OCI-LY1 (cell line): ENCODE measurements at regions not wholly inside any gene's neighbourhood (a gene's known extent, or its start where the extent isn't known, plus 50 kb on each side); places are given as distances from the start of the nearest gene placed in this dataset.

ENCODE experiments used
- H2AFZ ChIP-seq: fragments of 200-600 bp; sonication (generic), shearing (Covaris generic); 2 replicates; pipeline ENCODE4 v1.6.0; 2014; ENCODE audit warnings: antibody characterized with exemption, mild to moderate bottlenecking, low read length
- H3F3A ChIP-seq: fragments of 200-600 bp; sonication (generic), shearing (Covaris generic); 2 replicates; pipeline ENCODE4 v1.6.0; 2014; ENCODE audit warnings: mild to moderate bottlenecking, antibody characterized with exemption, low read length, moderate library complexity; ENCODE audit not compliant: insufficient read depth
- H3K27ac ChIP-seq: fragments of 200-600 bp; sonication (generic); 2 replicates; pipeline ENCODE4 v1.5.1; 2014; ENCODE audit warnings: low read length, mixed run types, mild to moderate bottlenecking, low read depth; ENCODE audit not compliant: poor library complexity, severe bottlenecking
- H3K27me3 ChIP-seq: fragments of 200-600 bp; sonication (generic); 2 replicates; pipeline ENCODE4 v1.6.0; 2014; ENCODE audit warnings: antibody characterized with exemption, mild to moderate bottlenecking, low read length, moderate library complexity; ENCODE audit not compliant: insufficient read depth
- H3K36me3 ChIP-seq: fragments of 200-600 bp; sonication (generic); 2 replicates; pipeline ENCODE4 v1.6.1; 2014; ENCODE audit warnings: mild to moderate bottlenecking, antibody characterized with exemption, low read length, moderate library complexity, mixed read lengths; ENCODE audit not compliant: insufficient read depth
- H3K4me1 ChIP-seq: fragments of 200-600 bp; sonication (generic); 2 replicates; pipeline ENCODE4 v1.5.1; 2014; ENCODE audit warnings: mild to moderate bottlenecking, low read length, moderate library complexity; ENCODE audit not compliant: insufficient read depth, severe bottlenecking
- H3K4me2 ChIP-seq: fragments of 200-600 bp; sonication (generic), shearing (Covaris generic); 2 replicates; pipeline ENCODE4 v1.6.1; 2014; ENCODE audit warnings: low read length
- H3K4me3 ChIP-seq: fragments of 200-600 bp; sonication (generic); 2 replicates; pipeline ENCODE4 v1.5.1; 2014; ENCODE audit warnings: low read length, low read depth, mild to moderate bottlenecking, mixed read lengths; ENCODE audit not compliant: poor library complexity, severe bottlenecking
- H3K79me2 ChIP-seq: fragments of 200-600 bp; shearing (Covaris generic); 2 replicates; pipeline ENCODE4 v1.6.1; 2016; ENCODE audit warnings: mixed run types, low read length, mixed read lengths; ENCODE audit not compliant: insufficient read depth
- H3K9ac ChIP-seq: fragments of 200-600 bp; sonication (generic), shearing (Covaris generic); 2 replicates; pipeline ENCODE4 v1.6.1; 2014; ENCODE audit warnings: mild to moderate bottlenecking, low read length, mixed read lengths
- H3K9me2 ChIP-seq: fragments of 200-600 bp; sonication (generic), shearing (Covaris generic); 2 replicates; pipeline ENCODE4 v1.6.1; 2014; ENCODE audit warnings: low read depth, mild to moderate bottlenecking, low read length, mixed read lengths
- H3K9me3 ChIP-seq: fragments of 200-600 bp; shearing (Covaris generic); 2 replicates; pipeline ENCODE4 v1.6.1; 2014; ENCODE audit warnings: low read length, mixed read lengths
- H4K20me1 ChIP-seq: fragments of 200-600 bp; sonication (generic), shearing (Covaris generic); 2 replicates; pipeline ENCODE4 v1.6.0; 2016; ENCODE audit warnings: mild to moderate bottlenecking, low read length; ENCODE audit not compliant: insufficient read depth
- EZH2 ChIP-seq: fragments of 200-600 bp; sonication (generic), shearing (Covaris generic); IDR thresholded peaks from 2 replicates; pipeline ENCODE4 v1.8.0; 2017; ENCODE audit warnings: borderline replicate concordance, mixed run types, mild to moderate bottlenecking, antibody characterized with exemption, low read length, moderate library complexity, mixed read lengths
- TF ChIP-seq, protein P1 (sequence below): fragments of 200-600 bp; sonication (generic), shearing (Covaris generic); IDR thresholded peaks from 2 replicates; pipeline ENCODE4 v1.5.1; 2017; ENCODE audit warnings: mild to moderate bottlenecking, antibody characterized with exemption, low read length, moderate library complexity, mixed read lengths

DNA sequence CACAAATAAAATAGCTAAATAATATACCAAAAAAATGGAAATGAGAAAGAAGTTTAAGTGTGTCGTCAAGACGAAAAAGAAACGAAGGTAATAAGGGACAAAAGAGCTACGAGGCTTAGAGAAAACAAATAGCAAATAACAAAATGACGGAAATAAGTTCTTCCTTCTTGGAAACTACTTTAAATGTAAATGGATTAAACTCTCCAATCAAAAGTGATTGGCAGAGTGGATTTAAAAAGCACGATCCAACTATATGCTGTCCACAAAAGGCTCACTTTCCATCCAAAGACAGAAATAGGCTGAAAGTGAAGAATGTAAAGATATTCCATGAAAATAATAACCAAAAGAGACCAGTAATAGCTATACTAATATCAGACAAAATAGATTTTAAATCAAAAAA, 82.4 kb downstream of the DIO3 start:
- H3K4me3 ChIP-seq: no peak overlapping the region
- no peaks in the 10 kb centered on the region for H3F3A ChIP-seq
- H3K4me2 ChIP-seq: no peak overlapping the region
- H3K27me3 ChIP-seq: no peaks in the 10 kb centered on the region
- H3K36me3 ChIP-seq: no peaks in the 10 kb centered on the region
- H2AFZ ChIP-seq: no peak overlapping the region
- H4K20me1 ChIP-seq: no peaks in the 10 kb centered on the region
- H3K9ac ChIP-seq: no peak overlapping the region
- H3K27ac ChIP-seq: no peak overlapping the region
- no peaks in the 10 kb centered on the region for H3K9me2 ChIP-seq
- H3K4me1 ChIP-seq: no peaks in the 10 kb centered on the region
- TF ChIP-seq, protein P1, sequence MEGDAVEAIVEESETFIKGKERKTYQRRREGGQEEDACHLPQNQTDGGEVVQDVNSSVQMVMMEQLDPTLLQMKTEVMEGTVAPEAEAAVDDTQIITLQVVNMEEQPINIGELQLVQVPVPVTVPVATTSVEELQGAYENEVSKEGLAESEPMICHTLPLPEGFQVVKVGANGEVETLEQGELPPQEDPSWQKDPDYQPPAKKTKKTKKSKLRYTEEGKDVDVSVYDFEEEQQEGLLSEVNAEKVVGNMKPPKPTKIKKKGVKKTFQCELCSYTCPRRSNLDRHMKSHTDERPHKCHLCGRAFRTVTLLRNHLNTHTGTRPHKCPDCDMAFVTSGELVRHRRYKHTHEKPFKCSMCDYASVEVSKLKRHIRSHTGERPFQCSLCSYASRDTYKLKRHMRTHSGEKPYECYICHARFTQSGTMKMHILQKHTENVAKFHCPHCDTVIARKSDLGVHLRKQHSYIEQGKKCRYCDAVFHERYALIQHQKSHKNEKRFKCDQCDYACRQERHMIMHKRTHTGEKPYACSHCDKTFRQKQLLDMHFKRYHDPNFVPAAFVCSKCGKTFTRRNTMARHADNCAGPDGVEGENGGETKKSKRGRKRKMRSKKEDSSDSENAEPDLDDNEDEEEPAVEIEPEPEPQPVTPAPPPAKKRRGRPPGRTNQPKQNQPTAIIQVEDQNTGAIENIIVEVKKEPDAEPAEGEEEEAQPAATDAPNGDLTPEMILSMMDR: no peak
- no peak for TF ChIP-seq EZH2
- H3K79me2 ChIP-seq: no peaks in the 10 kb centered on the region
- H3K9me3 ChIP-seq: 0 out of 2 replicates have a peak, but pooled peaks cover 2% of the 10 kb centered on the region

DNA sequence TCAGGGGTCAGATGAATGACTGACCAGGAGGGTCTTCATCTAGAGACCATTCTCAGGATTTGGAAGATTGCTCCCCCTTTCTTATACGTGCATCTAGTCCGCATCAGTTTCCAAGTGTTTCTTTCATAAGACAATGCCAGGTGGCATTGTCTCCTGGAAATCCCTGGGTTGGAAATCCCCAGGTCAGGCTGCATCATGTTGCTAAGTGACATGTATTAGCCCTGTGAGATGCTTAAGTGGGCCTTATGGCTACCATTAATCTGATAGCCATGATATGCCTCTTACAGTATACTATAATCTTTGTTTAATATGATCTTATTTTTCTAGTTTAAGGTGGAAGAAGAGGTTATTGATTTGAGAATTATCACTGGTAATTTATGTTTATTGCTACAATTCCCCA, 92.8 kb downstream of the DIO3 start:
- Histone ChIP-seq H3K27me3 (no peaks in the 10 kb centered on the region), H3F3A (no peaks in the 10 kb centered on the region; the same call in 1 of the 2 replicates), H3K27ac (no peak overlapping the region), H4K20me1 (no peaks in the 10 kb centered on the region), H2AFZ (no peak overlapping the region), H3K36me3 (no peaks in the 10 kb centered on the region), H3K4me1 (no peaks in the 10 kb centered on the region), H3K9ac (no peak overlapping the region), H3K9me3 (no peaks in the 10 kb centered on the region), H3K4me2 (no peak overlapping the region), H3K79me2 (no peaks in the 10 kb centered on the region), H3K9me2 (no peaks in the 10 kb centered on the region), H3K4me3 (no peak overlapping the region)
- TF ChIP-seq, protein P1: no peak
- TF ChIP-seq EZH2: no peak

DNA sequence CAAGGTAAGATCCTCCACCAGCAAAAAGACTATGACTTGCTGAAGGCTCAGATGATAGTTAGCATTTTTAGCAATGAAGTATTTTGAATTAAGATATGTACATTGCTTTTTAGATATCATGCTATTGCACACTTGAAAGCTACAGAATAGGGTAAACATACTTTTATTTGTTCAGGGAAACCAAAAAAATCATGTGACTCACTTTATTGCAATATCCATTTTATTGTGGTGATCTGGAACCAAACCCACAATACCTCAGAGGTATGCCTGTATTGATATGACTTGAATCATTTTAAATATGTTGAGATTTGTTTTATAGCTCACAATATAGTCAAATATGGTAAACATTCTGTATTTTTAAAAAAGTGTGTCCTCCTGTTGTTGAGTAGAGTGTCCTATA, 96.1 kb downstream of the DIO3 start:
- no peak overlapping the region for H3K9ac ChIP-seq
- H3F3A ChIP-seq: no peaks in the 10 kb centered on the region
- no peak overlapping the region for H3K27ac ChIP-seq
- TF ChIP-seq, protein P1: no peak
- no peak for TF ChIP-seq EZH2
- no peak overlapping the region for H3K4me2 ChIP-seq
- no peak overlapping the region for H3K4me3 ChIP-seq
- H3K9me3 ChIP-seq: no peaks in the 10 kb centered on the region
- no peaks in the 10 kb centered on the region for H3K4me1 ChIP-seq
- H3K36me3 ChIP-seq: no peaks in the 10 kb centered on the region
- H3K9me2 ChIP-seq: no peaks in the 10 kb centered on the region
- no peaks in the 10 kb centered on the region for H3K27me3 ChIP-seq
- no peaks in the 10 kb centered on the region for H4K20me1 ChIP-seq
- H3K79me2 ChIP-seq: no peaks in the 10 kb centered on the region
- H2AFZ ChIP-seq: no peak overlapping the region
